ENCODE measurements at regions not wholly inside any gene's neighbourhood (a gene's known extent, or its start where the extent isn't known, plus 50 kb on each side); places are given as distances from the start of the nearest gene placed in this dataset.

DNA sequence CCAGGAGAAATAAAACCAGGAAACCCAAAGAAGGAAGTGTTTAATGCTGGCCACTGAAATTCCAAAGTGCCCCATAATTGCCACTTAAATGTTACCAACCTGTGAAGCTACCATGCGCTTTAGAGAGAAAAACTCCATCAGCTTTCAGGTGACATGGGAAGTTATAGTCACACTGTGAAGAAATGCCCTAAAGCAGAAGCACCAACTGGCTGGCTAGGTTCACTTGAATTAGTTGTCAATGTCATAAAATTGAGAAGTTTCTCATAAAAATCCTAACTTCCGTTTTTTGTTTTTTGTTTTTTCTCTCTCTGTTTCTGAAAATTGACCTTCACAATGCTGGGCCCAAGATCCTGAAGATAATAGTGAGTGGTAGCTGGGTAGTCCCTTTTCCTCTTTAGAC lies 167.9 kb upstream of the CTNNB1 start:
- no peaks in the 10 kb centered on the region for H3K9me3 ChIP-seq (replicated peaks)
- H3K4me1 ChIP-seq, result peaks cover 7% of the 10 kb centered on the region
- H3K36me3 ChIP-seq, result no peaks in the 10 kb centered on the region
- H3K27me3 ChIP-seq, result no peaks in the 10 kb centered on the region
- no peak overlapping the region for H3K4me3 ChIP-seq
- H3K27ac ChIP-seq, result no peak overlapping the region
- DNase-seq, result no peak

DNA sequence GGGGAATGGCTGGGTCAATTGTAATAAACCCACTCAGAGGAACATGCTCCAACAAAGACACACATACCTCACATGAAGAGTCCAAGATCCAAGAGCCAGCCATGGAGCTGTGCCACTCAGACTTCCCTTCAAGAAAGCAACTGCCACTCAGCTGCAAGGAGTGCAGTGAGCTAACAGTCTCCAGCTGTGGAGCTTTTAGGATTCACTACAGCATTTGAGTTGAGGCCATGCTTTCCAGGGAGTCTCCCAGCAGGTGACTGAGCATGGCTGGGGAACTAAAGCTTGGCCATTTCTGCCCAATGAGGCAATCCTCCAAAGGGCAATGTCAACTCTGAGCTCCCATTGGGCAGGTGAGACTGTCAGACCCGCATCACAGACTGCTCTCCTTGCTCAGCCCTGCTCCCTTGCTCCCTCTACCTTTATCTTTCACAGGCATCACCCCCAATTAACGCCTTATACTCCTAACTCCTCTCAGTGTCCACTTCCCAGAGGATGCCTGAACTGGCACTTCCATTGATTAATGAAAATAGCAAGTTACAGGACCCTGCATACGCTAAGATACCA lies 165.3 kb upstream of the CTNNB1 start:
- Histone ChIP-seq H3K4me3 (no peak overlapping the region), H3K9me3 (replicated peaks) (no peaks in the 10 kb centered on the region), H3K27ac (no peak overlapping the region), H3K4me1 (no peaks in the 10 kb centered on the region), H3K27me3 (no peaks in the 10 kb centered on the region), H3K36me3 (no peaks in the 10 kb centered on the region)
- no peak for DNase-seq

DNA sequence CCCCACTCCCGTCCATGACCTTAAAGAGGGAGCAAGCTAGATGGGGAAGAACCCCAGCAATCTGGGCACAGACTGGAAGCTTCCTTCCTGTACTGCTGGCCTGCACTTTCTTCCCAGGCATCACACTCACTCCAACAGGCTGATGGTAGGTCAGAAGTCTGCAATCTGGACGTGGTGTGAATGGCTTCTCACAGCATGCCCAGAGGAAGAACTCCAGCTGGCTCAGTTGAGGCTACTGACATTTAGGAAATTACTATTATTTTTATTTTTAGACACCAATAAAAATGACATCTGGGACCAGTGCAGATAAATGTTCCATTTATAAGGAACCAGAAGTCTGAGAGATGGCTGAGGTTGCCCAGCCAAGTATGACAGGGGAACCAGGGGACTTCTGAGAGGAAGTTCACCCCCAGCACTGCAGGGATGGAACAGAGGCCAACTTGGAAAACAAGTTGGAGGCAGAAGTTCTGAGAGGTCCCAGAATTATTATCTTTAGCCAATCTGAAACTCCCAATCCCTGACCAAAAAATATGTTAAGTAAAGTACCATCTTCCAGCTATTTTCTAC lies 163.8 kb upstream of the CTNNB1 start:
- Histone ChIP-seq H3K36me3 (no peaks in the 10 kb centered on the region), H3K9me3 (replicated peaks) (no peaks in the 10 kb centered on the region), H3K27me3 (no peaks in the 10 kb centered on the region), H3K4me1 (no peaks in the 10 kb centered on the region), H3K4me3 (no peak overlapping the region), H3K27ac (no peak overlapping the region)
- no peak for DNase-seq

DNA sequence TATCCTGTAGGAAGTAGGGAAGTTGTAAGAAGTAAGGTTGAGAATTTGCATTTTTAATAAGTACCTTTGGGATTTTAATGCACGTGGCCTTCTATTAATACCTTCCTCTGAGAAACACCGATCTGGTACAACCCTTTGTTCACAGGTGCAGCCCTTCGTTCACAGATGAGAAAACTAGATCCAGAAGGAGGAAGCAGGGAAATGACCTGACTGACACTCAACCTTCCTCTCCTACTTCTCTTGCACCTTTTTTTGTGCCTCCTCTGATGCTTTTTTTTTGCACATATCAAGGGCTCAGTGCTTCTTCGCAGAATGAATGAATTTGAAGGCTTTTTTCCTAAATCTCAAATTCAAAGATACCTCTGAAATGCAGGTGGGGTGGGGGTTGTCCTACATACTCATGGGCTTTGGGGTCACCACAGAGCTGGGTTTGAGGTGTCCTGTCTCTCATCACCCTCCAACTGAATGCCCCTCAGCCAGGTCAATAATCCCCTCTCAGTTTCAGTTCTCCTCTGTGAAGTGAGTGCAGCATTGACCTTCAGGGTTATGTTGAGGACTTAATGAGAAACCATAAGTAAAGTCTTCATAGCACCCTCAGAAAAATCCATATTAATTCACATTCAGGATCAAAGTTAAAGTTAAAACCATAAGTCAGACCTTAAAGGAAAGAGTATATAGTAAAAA lies 161.5 kb upstream of the CTNNB1 start:
- no peak overlapping the region for H3K4me3 ChIP-seq
- no peaks in the 10 kb centered on the region for H3K27me3 ChIP-seq
- H3K9me3 ChIP-seq (replicated peaks), result no peaks in the 10 kb centered on the region
- H3K4me1 ChIP-seq, result no peaks in the 10 kb centered on the region
- no peaks in the 10 kb centered on the region for H3K36me3 ChIP-seq
- DNase-seq, result no peak
- H3K27ac ChIP-seq, result no peak overlapping the region

DNA sequence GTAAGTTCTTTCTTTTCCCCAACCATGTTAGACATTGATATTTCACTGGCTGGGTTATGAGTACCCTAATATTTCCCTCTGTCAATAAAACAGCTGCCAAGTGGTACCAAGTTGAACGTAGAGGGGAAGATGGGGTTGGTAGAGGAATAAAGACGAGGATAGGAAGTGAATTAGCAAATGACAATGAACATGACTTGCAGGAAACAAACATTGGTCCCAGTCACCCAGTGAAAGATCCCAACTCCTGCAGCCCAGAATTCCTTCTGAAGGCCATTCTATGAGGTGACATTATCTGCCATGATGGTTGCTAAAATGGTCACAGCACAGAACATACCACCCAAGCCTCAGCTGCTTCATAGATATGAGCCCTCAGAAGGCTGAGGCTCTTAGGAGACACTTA lies 159.0 kb upstream of the CTNNB1 start:
- Histone ChIP-seq H3K4me1 (no peaks in the 10 kb centered on the region), H3K4me3 (no peak overlapping the region), H3K27me3 (no peaks in the 10 kb centered on the region), H3K36me3 (no peaks in the 10 kb centered on the region), H3K27ac (no peak overlapping the region), H3K9me3 (replicated peaks) (no peaks in the 10 kb centered on the region)
- DNase-seq, result no peak

DNA sequence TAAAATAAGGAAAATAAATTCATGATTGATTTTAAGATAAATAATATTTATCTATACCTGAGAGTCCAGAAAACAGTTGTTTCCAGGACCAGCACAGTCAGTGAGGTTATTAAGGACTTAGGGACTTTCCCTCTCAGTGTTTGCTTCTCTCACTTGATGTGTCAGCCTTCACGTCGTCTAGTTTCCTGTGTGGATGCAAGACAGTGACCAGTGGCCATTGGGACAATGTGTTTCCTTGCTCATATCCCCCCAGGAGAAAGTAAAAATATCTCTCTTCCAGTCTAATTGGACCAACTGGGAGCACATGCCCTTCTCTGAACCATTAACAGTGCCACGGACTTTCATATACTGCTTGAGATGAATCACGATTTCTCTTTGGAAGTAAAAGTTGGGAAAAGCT lies 157.8 kb upstream of the CTNNB1 start:
- no peaks in the 10 kb centered on the region for H3K36me3 ChIP-seq
- DNase-seq, result no peak
- no peaks in the 10 kb centered on the region for H3K4me1 ChIP-seq
- H3K27ac ChIP-seq, result no peak overlapping the region
- no peaks in the 10 kb centered on the region for H3K9me3 ChIP-seq (replicated peaks)
- no peak overlapping the region for H3K4me3 ChIP-seq
- no peaks in the 10 kb centered on the region for H3K27me3 ChIP-seq

DNA sequence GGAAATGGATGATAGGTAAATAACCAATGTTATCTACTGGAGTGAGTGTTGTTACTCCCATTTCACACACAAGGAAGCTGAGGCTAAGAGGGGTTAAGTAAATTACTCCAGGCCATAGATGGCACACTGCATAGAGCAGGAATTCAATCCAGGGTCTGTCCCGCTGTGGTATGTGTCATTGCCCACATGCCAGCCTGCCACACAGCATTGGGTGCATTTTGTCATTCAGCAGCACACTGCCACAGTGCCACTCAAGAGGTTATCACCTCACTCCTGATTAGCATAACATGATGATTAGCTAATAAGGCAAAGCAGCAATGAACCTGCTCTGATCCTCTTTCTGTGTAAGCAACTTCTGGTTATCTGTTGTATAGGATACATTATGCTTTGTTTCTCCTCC lies 157.4 kb upstream of the CTNNB1 start:
- Histone ChIP-seq H3K27me3 (no peaks in the 10 kb centered on the region), H3K4me1 (no peaks in the 10 kb centered on the region), H3K9me3 (replicated peaks) (no peaks in the 10 kb centered on the region), H3K4me3 (no peak overlapping the region), H3K36me3 (no peaks in the 10 kb centered on the region), H3K27ac (no peak overlapping the region)
- DNase-seq, result no peak

DNA sequence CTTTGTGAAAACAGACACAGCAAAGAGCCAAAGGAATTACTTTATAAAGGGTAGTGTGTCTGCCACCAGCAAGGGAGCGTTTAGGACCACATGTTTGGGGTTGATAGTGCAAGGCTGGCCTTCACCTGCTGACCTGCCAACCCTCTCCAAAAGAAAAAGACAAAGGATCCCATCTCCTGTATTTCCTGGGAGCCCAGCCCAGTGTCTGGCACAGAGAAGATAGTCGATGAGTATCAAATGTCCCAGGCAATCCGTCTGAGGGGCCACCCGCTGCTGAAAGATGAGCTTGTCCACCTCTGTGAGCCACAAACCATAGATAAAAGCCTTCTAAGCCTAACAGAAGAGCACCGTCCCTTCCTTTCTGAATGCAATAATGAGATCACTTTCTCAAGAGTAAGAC lies 154.8 kb upstream of the CTNNB1 start:
- Histone ChIP-seq H3K9me3 (replicated peaks) (no peaks in the 10 kb centered on the region), H3K27me3 (no peaks in the 10 kb centered on the region)
- no peak for DNase-seq

DNA sequence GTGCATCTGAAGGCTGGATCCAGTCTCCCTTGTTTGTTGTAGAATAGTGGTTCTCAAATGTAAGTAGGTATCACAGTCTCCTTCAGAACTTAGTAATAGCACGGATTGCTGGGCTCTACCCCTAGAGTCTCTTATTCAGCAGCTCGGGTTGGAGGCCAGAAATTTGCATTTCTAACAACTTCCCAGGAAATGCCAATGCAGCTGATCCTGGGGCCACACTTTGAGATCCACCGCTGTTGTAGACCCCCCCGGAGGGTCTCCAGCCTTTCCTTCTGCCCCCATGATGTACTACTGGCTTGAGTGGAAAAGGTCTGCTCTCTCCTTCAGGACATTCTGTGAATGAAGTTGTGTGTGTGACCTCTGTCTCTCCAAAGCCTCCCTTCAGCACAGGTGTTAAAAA lies 153.8 kb upstream of the CTNNB1 start:
- DNase-seq, result no peak
- H3K27ac ChIP-seq, result no peak overlapping the region

More for the DNA sequence above, 154.8 kb upstream of the CTNNB1 start:
- H3K36me3 ChIP-seq, result no peaks in the 10 kb centered on the region
- H3K4me1 ChIP-seq, result no peaks in the 10 kb centered on the region
- H3K27ac ChIP-seq, result no peak overlapping the region
- H3K4me3 ChIP-seq, result no peak overlapping the region

DNA sequence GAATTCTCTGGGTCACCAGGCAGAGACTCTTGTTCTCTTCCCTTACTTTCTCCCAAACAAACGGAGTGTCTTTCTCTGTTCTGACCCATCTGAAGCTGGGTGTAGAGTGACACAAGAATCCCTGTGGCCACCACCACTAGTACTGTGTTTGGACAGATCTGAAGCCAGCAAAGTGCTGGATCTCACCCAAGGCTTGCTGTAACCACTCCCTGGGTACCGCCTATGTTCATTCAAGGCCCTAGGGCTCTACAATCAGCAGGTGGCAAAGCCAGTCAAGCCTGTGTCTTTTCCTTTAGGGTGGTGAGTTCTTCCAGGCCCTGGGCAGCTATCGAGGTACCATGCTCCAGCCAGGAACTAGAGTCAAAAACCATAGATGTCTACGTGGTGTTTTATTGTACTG lies 149.2 kb upstream of the CTNNB1 start:
- no peaks in the 10 kb centered on the region for H3K27me3 ChIP-seq
- no peaks in the 10 kb centered on the region for H3K4me1 ChIP-seq
- no peak for DNase-seq
- no peaks in the 10 kb centered on the region for H3K9me3 ChIP-seq (replicated peaks)
- no peaks in the 10 kb centered on the region for H3K36me3 ChIP-seq
- no peak overlapping the region for H3K4me3 ChIP-seq
- H3K27ac ChIP-seq, result no peak overlapping the region

More for the DNA sequence above, 153.8 kb upstream of the CTNNB1 start:
- Histone ChIP-seq H3K27me3 (no peaks in the 10 kb centered on the region), H3K4me1 (no peaks in the 10 kb centered on the region), H3K36me3 (no peaks in the 10 kb centered on the region), H3K9me3 (replicated peaks) (no peaks in the 10 kb centered on the region), H3K4me3 (no peak overlapping the region)

DNA sequence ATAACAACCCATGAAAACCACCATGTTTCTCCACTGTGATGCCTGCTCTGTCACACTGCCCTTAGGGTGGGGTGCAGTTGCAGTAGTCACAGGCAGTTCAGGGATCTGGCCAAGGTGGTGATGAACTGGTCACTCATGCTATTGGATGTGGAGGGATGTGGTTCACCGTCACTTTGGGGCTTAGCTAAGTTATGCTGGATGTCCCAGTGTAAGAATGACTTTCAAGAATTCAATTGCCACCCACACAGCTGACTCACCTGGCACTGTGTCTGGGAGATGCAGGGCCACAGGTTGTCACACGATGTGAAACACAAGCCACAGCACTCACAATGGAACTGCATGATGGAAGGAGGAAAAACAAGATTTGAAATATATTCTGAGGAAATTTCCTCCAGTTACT lies 146.1 kb upstream of the CTNNB1 start:
- Histone ChIP-seq H3K4me3 (no peak overlapping the region), H3K9me3 (replicated peaks) (no peaks in the 10 kb centered on the region), H3K27me3 (no peaks in the 10 kb centered on the region), H3K4me1 (no peaks in the 10 kb centered on the region), H3K36me3 (no peaks in the 10 kb centered on the region), H3K27ac (no peak overlapping the region)
- no peak for DNase-seq

DNA sequence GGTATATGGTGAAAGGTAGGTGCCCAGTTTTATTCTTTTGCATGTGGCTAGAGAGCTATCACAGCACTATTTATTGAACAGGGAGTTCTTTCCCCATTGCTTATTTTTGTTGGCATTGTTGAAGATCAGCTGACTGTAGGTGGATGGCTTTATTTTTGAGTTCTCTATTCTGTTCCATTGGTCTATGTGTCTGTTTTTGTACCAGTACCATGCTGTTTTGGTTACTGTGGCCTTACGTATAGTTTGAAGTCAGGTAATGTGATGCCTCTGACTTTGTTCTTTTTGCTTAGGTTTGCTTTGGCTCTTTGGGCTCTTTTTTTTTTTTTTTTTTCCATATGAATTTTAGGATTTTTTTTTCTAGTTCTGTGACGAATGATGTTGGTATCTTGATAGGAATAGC lies 139.2 kb upstream of the CTNNB1 start:
- Histone ChIP-seq H3K9me3 (replicated peaks) (no peaks in the 10 kb centered on the region), H3K27me3 (no peaks in the 10 kb centered on the region), H3K4me1 (no peaks in the 10 kb centered on the region), H3K4me3 (no peak overlapping the region), H3K27ac (no peak overlapping the region), H3K36me3 (no peaks in the 10 kb centered on the region)
- DNase-seq, result no peak

DNA sequence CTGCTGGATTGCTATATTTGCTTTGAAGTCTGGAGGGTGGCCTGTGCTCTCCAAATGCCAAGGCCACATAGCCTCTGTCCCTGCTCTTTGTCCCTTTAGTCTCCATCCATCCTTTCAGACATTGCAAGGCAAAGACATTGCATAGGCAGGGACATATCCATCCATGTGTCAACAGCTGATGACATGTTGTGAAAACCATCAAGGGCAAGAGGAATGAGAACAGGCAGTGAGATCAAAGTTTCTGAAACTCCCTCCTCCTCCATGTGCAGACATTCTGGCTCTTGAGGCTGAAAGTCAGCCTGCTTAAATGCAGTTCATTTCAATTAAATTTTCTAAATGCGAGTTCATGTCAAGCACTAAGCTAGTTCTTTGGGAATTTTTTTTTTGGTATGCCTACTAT lies 135.2 kb upstream of the CTNNB1 start:
- no peak for DNase-seq

DNA sequence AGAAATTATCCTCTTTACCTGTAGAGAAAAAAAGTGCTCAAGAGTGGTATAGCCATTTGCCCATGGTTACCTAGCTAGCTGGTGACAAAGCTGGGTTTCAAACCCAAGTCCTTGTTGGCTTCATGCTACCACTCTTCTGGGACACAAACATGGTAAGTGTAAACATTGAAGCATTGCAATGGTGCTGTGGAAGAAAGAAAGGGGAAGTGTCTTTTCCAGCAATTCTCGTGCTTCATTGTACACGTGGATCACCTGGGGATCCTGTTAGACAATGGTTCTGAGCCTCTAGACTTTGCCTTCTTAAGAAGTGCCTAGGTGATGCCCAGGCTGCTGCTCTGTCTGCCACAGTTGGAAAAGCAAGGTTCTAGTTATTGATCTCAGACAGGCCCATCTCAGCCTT lies 134.8 kb upstream of the CTNNB1 start:
- Histone ChIP-seq H3K27ac (no peak overlapping the region), H3K27me3 (no peaks in the 10 kb centered on the region), H3K4me1 (no peaks in the 10 kb centered on the region), H3K36me3 (no peaks in the 10 kb centered on the region), H3K9me3 (replicated peaks) (no peaks in the 10 kb centered on the region), H3K4me3 (no peak overlapping the region)
- no peak for DNase-seq

More for the DNA sequence above, 135.2 kb upstream of the CTNNB1 start:
- Histone ChIP-seq H3K9me3 (replicated peaks) (no peaks in the 10 kb centered on the region), H3K27ac (no peak overlapping the region), H3K4me1 (no peaks in the 10 kb centered on the region), H3K27me3 (no peaks in the 10 kb centered on the region), H3K4me3 (no peak overlapping the region), H3K36me3 (no peaks in the 10 kb centered on the region)

DNA sequence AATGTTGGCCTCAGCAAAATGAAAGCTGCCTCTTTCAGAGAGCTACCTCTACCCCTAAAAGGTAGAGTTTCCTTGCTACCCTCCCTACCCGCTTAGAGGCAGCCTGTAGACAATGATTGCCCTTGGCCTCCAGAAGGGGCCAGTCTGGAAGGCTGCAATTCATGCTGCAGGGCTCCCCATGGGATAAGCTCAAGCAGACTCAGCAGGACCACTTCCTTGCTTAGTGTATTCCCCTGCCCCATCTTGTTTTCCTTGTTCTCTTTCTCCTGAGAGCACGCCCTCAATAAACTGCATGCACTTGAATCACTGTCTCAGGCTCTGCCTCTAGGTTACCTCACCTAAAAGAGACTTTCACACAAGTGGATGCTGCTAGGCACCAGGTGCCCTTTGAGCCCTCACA lies 134.0 kb upstream of the CTNNB1 start:
- no peak for DNase-seq
- no peak overlapping the region for H3K4me3 ChIP-seq
- H3K9me3 ChIP-seq (replicated peaks), result no peaks in the 10 kb centered on the region
- H3K36me3 ChIP-seq, result no peaks in the 10 kb centered on the region
- H3K27me3 ChIP-seq, result no peaks in the 10 kb centered on the region
- H3K4me1 ChIP-seq, result no peaks in the 10 kb centered on the region
- no peak overlapping the region for H3K27ac ChIP-seq

DNA sequence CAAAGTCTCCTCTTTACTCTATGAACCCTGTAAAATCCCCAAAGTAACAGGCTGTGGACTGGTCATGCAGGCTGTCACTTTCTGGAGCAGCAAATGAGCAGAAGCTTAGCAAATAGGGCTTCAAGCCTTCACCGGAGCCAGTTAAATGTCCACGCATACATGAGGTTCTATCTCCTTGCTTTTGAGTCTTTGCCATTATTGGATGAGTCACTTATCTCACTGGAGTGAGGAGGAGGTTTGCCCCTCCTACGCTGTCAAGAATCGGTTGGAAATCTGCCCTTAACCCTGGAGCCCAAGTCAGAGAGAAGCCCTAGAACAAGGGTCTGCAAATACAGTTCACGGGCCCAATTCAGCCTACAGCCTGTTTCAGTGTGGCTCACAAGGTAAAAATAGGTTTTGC lies 126.1 kb upstream of the CTNNB1 start:
- Histone ChIP-seq H3K4me3 (no peak overlapping the region), H3K36me3 (no peaks in the 10 kb centered on the region), H3K4me1 (no peaks in the 10 kb centered on the region), H3K27ac (no peak overlapping the region), H3K27me3 (no peaks in the 10 kb centered on the region), H3K9me3 (replicated peaks) (no peaks in the 10 kb centered on the region)
- no peak for DNase-seq

Measured in SJCRH30 (cell line).